Endothelial cell of umbilical vein (primary cell): ENCODE measurements at regions not wholly inside any gene's neighbourhood (a gene's known extent, or its start where the extent isn't known, plus 50 kb on each side); places are given as distances from the start of the nearest gene placed in this dataset.
"Not testable (repeated sequence)": the region's sequence is repeated elsewhere in the genome, so short reads cannot be mapped to it uniquely, and the experiment has no call there.

Experiments used
- BruUV-seq: library from RNA; stranded (reverse); fragments of 400-500 nt; replicated peaks from 2 replicates; lab custom pipeline; 2021; lab: Mats Ljungman, UMichigan
- CTCF ChIA-PET: fragments of 300-600, 350-600 bp; sonication (Branson Sonifier 250); formaldehyde crosslinking; loops from one replicate; lab custom pipeline; 2021; ENCODE audit warnings: antibody characterized with exemption, inconsistent platforms; lab: Charles Lee
- POLR2A ChIA-PET: fragments of 300-600, 350-600 bp; sonication (Branson Sonifier 250); formaldehyde crosslinking; loops from one replicate; lab custom pipeline; 2021; ENCODE audit warnings: antibody characterized with exemption, inconsistent platforms; lab: Charles Lee
- DNase-seq: peaks from one replicate; pipeline ENCODE4 v3.0.0-alpha.2; 2011; ENCODE audit warnings: low read depth, low spot score
- FAIRE-seq: peaks from 2 replicates; lab custom pipeline; 2011; peaks lifted over from hg19 to GRCh38; lab: Jason Lieb, UNC
- H2AFZ ChIP-seq: 2 replicates; pipeline ENCODE4 v1.6.0; 2012; ENCODE audit warnings: low read depth, low read length, control low read depth, inconsistent platforms
- H3K27ac ChIP-seq: 2 replicates; pipeline ENCODE4 v1.5.1; 2011; ENCODE audit warnings: low read depth, mild to moderate bottlenecking, control low read depth, low read length, moderate library complexity; ENCODE audit not compliant: insufficient read depth
- H3K27me3 ChIP-seq, 2 experiments: 2 replicates each; pipeline versions ENCODE4 v1.6.0 to v1.6.1; 2011; ENCODE audit warnings: low read length in 2 of 2, mixed read lengths in 1 of 2; ENCODE audit not compliant: control insufficient read depth in 2 of 2, insufficient read depth in 2 of 2
- H3K36me3 ChIP-seq, 2 experiments: 2 replicates in 1 of 2; 3 replicates in 1 of 2; pipeline ENCODE4 v1.5.1; 2011; ENCODE audit warnings: low read length in 2 of 2, mild to moderate bottlenecking in 1 of 2, moderate library complexity in 1 of 2; ENCODE audit not compliant: control insufficient read depth in 2 of 2, insufficient read depth in 2 of 2; ENCODE audit errors: extremely low read depth in 1 of 2
- H3K4me1 ChIP-seq: 3 replicates; pipeline ENCODE4 v1.5.1; 2011; ENCODE audit warnings: mild to moderate bottlenecking, low read length; ENCODE audit not compliant: control insufficient read depth, insufficient read depth; ENCODE audit errors: extremely low read depth
- H3K4me2 ChIP-seq: 2 replicates; pipeline ENCODE4 v1.6.1; 2011; ENCODE audit warnings: low read length, control low read depth, mixed read lengths; ENCODE audit not compliant: insufficient read depth
- H3K4me3 ChIP-seq, 3 experiments: fragments of 200-600 bp in 1 of 3; sonication (generic), shearing (Covaris generic) in 1 of 3; replicated peaks in 1 of 3; 2 replicates each; pipeline ENCODE4 v1.5.1; 2011 to 2016; ENCODE audit warnings: control low read depth in 3 of 3, low read length in 3 of 3, mild to moderate bottlenecking in 2 of 3, inconsistent platforms in 1 of 3, low read depth in 1 of 3, moderate library complexity in 1 of 3; ENCODE audit not compliant: insufficient read depth in 1 of 3
- H3K79me2 ChIP-seq: 2 replicates; pipeline ENCODE4 v1.6.0; 2012; ENCODE audit warnings: low read length, inconsistent platforms; ENCODE audit not compliant: control insufficient read depth, insufficient read depth
- H3K9ac ChIP-seq: replicated peaks from 2 replicates; pipeline ENCODE3; 2011; ENCODE audit warnings: low read length, control low read depth; ENCODE audit not compliant: insufficient read depth; ENCODE audit errors: extremely low read depth
- H3K9me1 ChIP-seq: replicated peaks from 3 replicates; pipeline ENCODE4 v1.6.0; 2011; ENCODE audit warnings: mild to moderate bottlenecking, low read length; ENCODE audit not compliant: control insufficient read depth, insufficient read depth; ENCODE audit errors: extremely low read depth
- H3K9me3 ChIP-seq: replicated peaks from 2 replicates; pipeline ENCODE4 v1.5.1; 2012; ENCODE audit warnings: low read length, inconsistent platforms; ENCODE audit not compliant: control insufficient read depth, insufficient read depth
- H4K20me1 ChIP-seq: replicated peaks from 2 replicates; pipeline ENCODE3; 2011; ENCODE audit warnings: mild to moderate bottlenecking, low read length; ENCODE audit not compliant: control insufficient read depth, insufficient read depth; ENCODE audit errors: extremely low read depth
- dilution Hi-C: fragments of 300-500 bp; cut with MboI; formaldehyde crosslinking; loops from one replicate; pipeline ENCODE4 v1.15.0; 2019; ENCODE audit warnings: low sequenced_read_pairs; ENCODE audit not compliant: extremely low pct_ligation_motif_present
- intact Hi-C: fragments of 100-400 bp; cut with micrococcal nuclease; formaldehyde crosslinking; loops from one replicate; pipeline ENCODE4 v1.10.0; 2022

DNA sequence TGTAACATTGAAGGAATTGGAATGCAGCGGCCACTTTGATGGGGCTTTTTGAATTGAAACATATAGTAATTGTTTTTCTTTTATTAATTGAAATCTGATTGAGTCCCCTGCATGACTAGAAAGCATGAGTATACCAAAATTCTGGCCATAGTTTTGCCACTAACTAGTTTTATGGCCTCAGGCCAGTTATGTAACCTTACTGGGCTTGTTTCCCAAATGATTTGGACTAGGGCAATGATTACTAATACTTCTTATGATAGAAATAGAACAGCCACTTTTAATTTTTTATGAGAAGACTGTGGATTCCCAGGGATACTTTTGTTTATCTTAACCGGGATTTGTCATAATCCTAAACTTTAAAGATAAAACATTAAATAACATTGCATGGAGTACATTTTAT lies 106.9 kb upstream of the GOLGA6L4 start:
- DNase-seq, H3K9me1 ChIP-seq, H3K9ac ChIP-seq, H4K20me1 ChIP-seq, H3K4me3 ChIP-seq, dilution Hi-C loops, POLR2A ChIA-PET, H3K27ac ChIP-seq, intact Hi-C loops, H3K79me2 ChIP-seq, FAIRE-seq, BruUV-seq, H2AFZ ChIP-seq, H3K36me3 ChIP-seq, H3K4me1 ChIP-seq, CTCF ChIA-PET, H3K4me2 ChIP-seq, H3K27me3 ChIP-seq, H3K9me3 ChIP-seq: not testable (repeated sequence)

DNA sequence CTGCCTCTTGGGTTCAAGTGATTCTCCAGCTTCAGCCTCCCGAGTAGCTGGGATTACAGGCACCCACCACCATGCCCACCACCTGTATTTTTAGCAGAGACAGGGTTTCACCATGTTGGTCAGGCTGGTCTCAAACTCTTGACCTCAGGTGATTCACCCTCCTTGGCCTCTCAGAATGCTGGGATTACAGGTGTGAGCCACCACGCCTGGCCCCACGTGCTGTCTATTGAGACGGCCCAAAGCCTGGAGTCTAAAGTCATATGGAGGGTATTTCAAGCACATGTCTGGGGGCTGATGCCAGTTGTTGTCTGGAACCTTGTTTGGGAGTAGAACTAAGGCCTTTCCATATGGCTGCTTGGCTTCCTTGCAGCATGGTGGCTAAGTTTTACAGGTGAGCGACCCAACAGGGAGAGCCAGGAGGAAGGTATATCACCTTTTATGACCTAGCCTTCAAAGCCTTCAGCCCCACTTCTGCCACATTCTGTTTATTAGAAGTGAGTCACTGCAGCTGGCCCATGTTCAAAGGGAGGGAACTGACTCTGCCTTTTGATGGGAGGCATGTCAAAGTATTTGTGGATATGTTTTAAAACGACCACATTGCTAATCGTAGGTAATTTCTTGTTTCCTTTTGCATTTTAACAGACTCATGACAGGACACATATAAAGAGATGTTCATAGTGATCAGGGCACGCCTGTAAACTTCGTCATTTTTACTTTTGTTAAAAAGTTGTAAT lies 105.3 kb upstream of the GOLGA6L4 start:
- intact Hi-C loops, H3K9me3 ChIP-seq, H3K4me1 ChIP-seq, H3K79me2 ChIP-seq, H3K9ac ChIP-seq, H3K9me1 ChIP-seq, H4K20me1 ChIP-seq, BruUV-seq, DNase-seq, H3K27ac ChIP-seq, H2AFZ ChIP-seq, H3K4me3 ChIP-seq, dilution Hi-C loops, H3K4me2 ChIP-seq, H3K36me3 ChIP-seq, POLR2A ChIA-PET, H3K27me3 ChIP-seq: not testable (repeated sequence)
- FAIRE-seq: peak; percentile 68
- CTCF ChIA-PET: interaction anchor here (1.5 kb wide), 1 partner anchor 12 kb away, joined by 3 read pairs; no protein-coding TSS in a partner anchor

DNA sequence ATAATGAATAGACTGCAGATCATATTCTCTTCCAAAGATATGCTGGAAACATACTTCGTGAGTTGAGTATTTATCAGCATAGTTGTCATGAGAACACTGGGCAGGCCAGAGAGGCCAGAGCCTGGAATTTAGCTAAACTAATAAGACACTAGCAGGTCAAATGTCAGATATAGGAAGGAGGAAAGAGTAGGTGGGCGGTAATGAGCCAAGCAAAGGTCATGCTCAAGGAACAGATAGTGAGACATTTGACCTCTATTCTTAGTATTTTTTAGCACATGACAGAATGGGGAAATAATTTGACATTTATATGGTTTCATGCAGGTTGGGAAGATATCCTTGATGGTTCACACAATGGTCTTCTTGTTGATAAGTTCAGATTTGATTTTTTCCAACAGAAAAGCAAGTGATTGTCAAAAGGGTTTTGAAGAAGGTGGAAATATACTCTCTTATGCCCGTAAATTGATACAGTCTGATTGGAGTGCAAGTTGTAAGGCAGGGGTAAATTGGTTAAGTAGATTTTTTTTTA lies 99.6 kb upstream of the GOLGA6L4 start:
- H3K9me3 ChIP-seq, BruUV-seq, H3K4me1 ChIP-seq, H3K27me3 ChIP-seq, POLR2A ChIA-PET, dilution Hi-C loops, H2AFZ ChIP-seq, CTCF ChIA-PET, H3K4me2 ChIP-seq, DNase-seq, H4K20me1 ChIP-seq, H3K79me2 ChIP-seq, H3K4me3 ChIP-seq, H3K9me1 ChIP-seq, H3K36me3 ChIP-seq, intact Hi-C loops, FAIRE-seq, H3K27ac ChIP-seq, H3K9ac ChIP-seq: not testable (repeated sequence)
